GM19324 (cell line): ENCODE measurements at regions not wholly inside any gene's neighbourhood (a gene's known extent, or its start where the extent isn't known, plus 50 kb on each side); places are given as distances from the start of the nearest gene placed in this dataset.
"Not testable (repeated sequence)": the region's sequence is repeated elsewhere in the genome, so short reads cannot be mapped to it uniquely, and the experiment has no call there.

Experiments
- ATAC-seq: cut with Tn5 transposase; IDR thresholded peaks from one replicate; pipeline ENCODE4 v1.9.1; 2021; ENCODE audit warnings: mild to moderate bottlenecking, moderate library complexity; ENCODE audit not compliant: unreplicated experiment, low FRiP score

- no peak for ATAC-seq
These were observed 207.2 kb upstream of the ZNF184 start for GRCh38 chr6:27679964-27680694.

- no peak for ATAC-seq
These were observed 206.5 kb upstream of the ZNF184 start for GRCh38 chr6:27679308-27679963.

GRCh38 chr6:27678469-27678868, 205.6 kb upstream of the ZNF184 start:
- no peak for ATAC-seq

- ATAC-seq = no peak
These were observed 202.0 kb upstream of the ZNF184 start for GRCh38 chr6:27674882-27675281.

GRCh38 chr6:27672113-27672799, 199.4 kb upstream of the ZNF184 start:
- ATAC-seq = peak; percentile 58

- ATAC-seq = no peak
These were observed 196.9 kb upstream of the ZNF184 start for GRCh38 chr6:27669624-27670301.

GRCh38 chr6:27669295-27669623, 196.4 kb upstream of the ZNF184 start:
- ATAC-seq = no peak

GRCh38 chr6:27668442-27669294, 195.8 kb upstream of the ZNF184 start:
- ATAC-seq = no peak

- ATAC-seq = no peak
These were observed 194.9 kb upstream of the ZNF184 start for GRCh38 chr6:27667657-27668441.

GRCh38 chr6:27667016-27667656, 194.2 kb upstream of the ZNF184 start:
- no peak for ATAC-seq

GRCh38 chr6:27662769-27663168, 189.9 kb upstream of the ZNF184 start:
- ATAC-seq = no peak

- not testable (repeated sequence) for ATAC-seq
These were observed 189.3 kb upstream of the ZNF184 start for GRCh38 chr6:27662212-27662611.

GRCh38 chr6:27653143-27653825, 180.4 kb upstream of the ZNF184 start:
- not testable (repeated sequence) for ATAC-seq

- ATAC-seq = no peak
These were observed 178.4 kb upstream of the ZNF184 start for GRCh38 chr6:27651371-27651732.

- no peak for ATAC-seq
These were observed 177.9 kb upstream of the ZNF184 start for GRCh38 chr6:27650620-27651370.

GRCh38 chr6:27644528-27644927, 171.6 kb upstream of the ZNF184 start:
- ATAC-seq = no peak

- ATAC-seq = no peak
These were observed 170.0 kb upstream of the ZNF184 start for GRCh38 chr6:27642744-27643456.
